GM18519 (cell line): ENCODE measurements at regions not wholly inside any gene's neighbourhood (a gene's known extent, or its start where the extent isn't known, plus 50 kb on each side); places are given as distances from the start of the nearest gene placed in this dataset.
A peak's percentile ranks its signal among the peaks of the same experiment; 100 is the strongest.

ENCODE experiments used
- ATAC-seq: cut with Tn5 transposase; IDR thresholded peaks from one replicate; pipeline ENCODE4 v1.9.1; 2021; ENCODE audit warnings: mild to moderate bottlenecking, moderate library complexity; ENCODE audit not compliant: unreplicated experiment, low FRiP score

- no peak for ATAC-seq
These were observed 2137.8 kb upstream of the TENM3 start for GRCh38 chr4:180105362-180105761.

- no peak for ATAC-seq
These were observed 2137.1 kb upstream of the TENM3 start for GRCh38 chr4:180106122-180106521.

- ATAC-seq: no peak
These were observed 2136.2 kb upstream of the TENM3 start for GRCh38 chr4:180106997-180107396.

- ATAC-seq: no peak
These were observed 2126.4 kb upstream of the TENM3 start for GRCh38 chr4:180116840-180117239.

GRCh38 chr4:180120068-180120467, 2123.1 kb upstream of the TENM3 start:
- no peak for ATAC-seq

- peak; percentile 60 for ATAC-seq
These were observed 2108.9 kb upstream of the TENM3 start for GRCh38 chr4:180134091-180134866.

- ATAC-seq: no peak
These were observed 2101.5 kb upstream of the TENM3 start for GRCh38 chr4:180141734-180142133.

- ATAC-seq: no peak
These were observed 2094.5 kb upstream of the TENM3 start for GRCh38 chr4:180148737-180149136.

GRCh38 chr4:180150818-180151217, 2092.4 kb upstream of the TENM3 start:
- no peak for ATAC-seq

GRCh38 chr4:180152831-180153230, 2090.4 kb upstream of the TENM3 start:
- ATAC-seq: peak; percentile 44

GRCh38 chr4:180153587-180153986, 2089.6 kb upstream of the TENM3 start:
- no peak for ATAC-seq

GRCh38 chr4:180156684-180157083, 2086.5 kb upstream of the TENM3 start:
- no peak for ATAC-seq

- no peak for ATAC-seq
These were observed 2082.8 kb upstream of the TENM3 start for GRCh38 chr4:180160195-180160983.

- no peak for ATAC-seq
These were observed 2078.4 kb upstream of the TENM3 start for GRCh38 chr4:180164799-180165198.

- peak; percentile 38 for ATAC-seq
These were observed 2073.8 kb upstream of the TENM3 start for GRCh38 chr4:180169394-180169793.

GRCh38 chr4:180169966-180170365, 2073.2 kb upstream of the TENM3 start:
- ATAC-seq: no peak

- no peak for ATAC-seq
These were observed 2064.1 kb upstream of the TENM3 start for GRCh38 chr4:180179146-180179545.

- ATAC-seq: peak; percentile 38
These were observed 2053.5 kb upstream of the TENM3 start for GRCh38 chr4:180189666-180190065.

- peak; percentile 92 for ATAC-seq
These were observed 2052.8 kb upstream of the TENM3 start for GRCh38 chr4:180190382-180190781.

GRCh38 chr4:180197471-180197870, 2045.7 kb upstream of the TENM3 start:
- no peak for ATAC-seq

GRCh38 chr4:180203349-180203748, 2039.9 kb upstream of the TENM3 start:
- ATAC-seq: peak; percentile 98

- ATAC-seq: no peak
These were observed 2037.9 kb upstream of the TENM3 start for GRCh38 chr4:180205276-180205675.
